ENCODE measurements at regions not wholly inside any gene's neighbourhood (a gene's known extent, or its start where the extent isn't known, plus 50 kb on each side); places are given as distances from the start of the nearest gene placed in this dataset.

DNA sequence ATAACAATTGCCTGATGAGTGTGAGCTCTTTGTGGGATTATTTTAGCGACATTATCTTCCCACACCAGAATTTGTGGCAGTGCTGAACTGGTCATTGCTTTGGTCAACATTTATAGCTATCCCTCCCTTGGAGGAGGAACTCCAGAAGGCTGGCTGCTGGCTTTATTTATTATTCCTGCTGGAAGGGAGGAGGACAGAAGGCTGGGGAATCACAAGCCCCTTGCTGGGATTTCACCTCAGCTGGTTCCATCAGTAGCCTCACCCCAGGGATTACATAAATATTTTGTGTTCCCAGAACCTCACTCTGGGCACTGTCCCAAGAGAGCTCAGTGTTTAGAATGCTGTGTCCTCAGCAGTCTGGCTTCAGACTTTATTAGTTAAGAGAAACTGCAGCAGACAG, 102.8 kb upstream of the C1orf21 start:
- no peak overlapping the region for H3K9ac ChIP-seq (ENCODE audit: low read length)
- H3K4me3 ChIP-seq (ENCODE audit: low read length): no peak overlapping the region
- no peaks in the 10 kb centered on the region for H3K36me3 ChIP-seq (ENCODE audit: control insufficient read depth, insufficient read depth, low read length, severe bottlenecking)
- H3K27me3 ChIP-seq (replicated peaks; ENCODE audit: control insufficient read depth, insufficient read depth, low read length): no peaks in the 10 kb centered on the region
- H3K9me3 ChIP-seq (ENCODE audit: control insufficient read depth, low read length): no peaks in the 10 kb centered on the region
- peaks cover 12% of the 10 kb centered on the region for H3K4me1 ChIP-seq (ENCODE audit: control insufficient read depth, insufficient read depth, low read length)
- DNase-seq (ENCODE audit: low read depth): peak; percentile 76

GRCh38 chr1:184284900-184285299, 101.9 kb upstream of the C1orf21 start:
- Histone ChIP-seq H3K4me3 (ENCODE audit: low read length) (no peak overlapping the region), H3K9me3 (ENCODE audit: control insufficient read depth, low read length) (no peaks in the 10 kb centered on the region), H3K4me1 (ENCODE audit: control insufficient read depth, insufficient read depth, low read length) (peaks cover 12% of the 10 kb centered on the region), H3K36me3 (ENCODE audit: control insufficient read depth, insufficient read depth, low read length, severe bottlenecking) (no peaks in the 10 kb centered on the region), H3K27me3 (replicated peaks; ENCODE audit: control insufficient read depth, insufficient read depth, low read length) (no peaks in the 10 kb centered on the region), H3K9ac (ENCODE audit: low read length) (no peak overlapping the region)
- DNase-seq (ENCODE audit: low read depth): no peak

DNA sequence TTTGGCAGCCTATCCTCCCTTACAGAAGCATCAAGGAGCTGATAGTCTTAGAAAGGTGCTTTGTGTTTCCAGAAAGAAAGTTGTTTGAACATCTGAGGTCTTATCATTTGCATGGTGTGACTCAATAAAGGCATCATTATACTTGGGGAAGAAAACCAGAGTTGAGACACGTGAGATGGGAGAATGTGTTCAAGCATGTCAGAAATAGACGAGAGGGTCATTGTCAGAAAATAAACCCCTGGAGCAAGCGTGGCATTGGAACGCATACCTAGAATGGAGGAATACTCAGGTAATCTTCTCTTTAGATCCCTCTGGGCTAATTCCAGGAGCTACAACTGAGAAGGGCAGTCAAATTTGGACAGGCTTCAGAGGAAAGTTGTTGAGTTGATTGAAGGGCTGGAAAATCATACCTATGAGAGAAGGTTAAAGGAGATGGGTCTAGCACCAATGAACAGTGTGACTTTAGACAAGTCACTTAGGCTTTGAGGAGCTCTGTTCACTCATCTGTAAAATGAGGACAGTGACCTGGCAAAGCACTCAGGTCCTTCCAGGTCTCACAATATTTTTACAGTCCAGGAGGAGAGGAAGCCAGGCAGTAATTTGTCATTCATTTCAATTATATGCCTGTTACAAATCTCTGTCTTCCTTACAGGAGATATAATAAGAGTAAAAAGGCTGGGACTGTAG, 101.3 kb upstream of the C1orf21 start:
- H3K4me3 ChIP-seq (ENCODE audit: low read length): no peak overlapping the region
- no peak for DNase-seq (ENCODE audit: low read depth)
- H3K9me3 ChIP-seq (ENCODE audit: control insufficient read depth, low read length): no peaks in the 10 kb centered on the region
- peaks cover 12% of the 10 kb centered on the region for H3K4me1 ChIP-seq (ENCODE audit: control insufficient read depth, insufficient read depth, low read length)
- no peak overlapping the region for H3K9ac ChIP-seq (ENCODE audit: low read length)
- no peaks in the 10 kb centered on the region for H3K36me3 ChIP-seq (ENCODE audit: control insufficient read depth, insufficient read depth, low read length, severe bottlenecking)
- no peaks in the 10 kb centered on the region for H3K27me3 ChIP-seq (replicated peaks; ENCODE audit: control insufficient read depth, insufficient read depth, low read length)

- H3K36me3 ChIP-seq (ENCODE audit: control insufficient read depth, insufficient read depth, low read length, severe bottlenecking): no peaks in the 10 kb centered on the region
- peaks cover 12% of the 10 kb centered on the region for H3K4me1 ChIP-seq (ENCODE audit: control insufficient read depth, insufficient read depth, low read length)
- no peak overlapping the region for H3K9ac ChIP-seq (ENCODE audit: low read length)
- H3K27me3 ChIP-seq (replicated peaks; ENCODE audit: control insufficient read depth, insufficient read depth, low read length): no peaks in the 10 kb centered on the region
- no peaks in the 10 kb centered on the region for H3K9me3 ChIP-seq (ENCODE audit: control insufficient read depth, low read length)
- H3K4me3 ChIP-seq (ENCODE audit: low read length): no peak overlapping the region
- no peak for DNase-seq (ENCODE audit: low read depth)
Observed at GRCh38 chr1:184287001-184287400, 99.8 kb upstream of the C1orf21 start.

DNA sequence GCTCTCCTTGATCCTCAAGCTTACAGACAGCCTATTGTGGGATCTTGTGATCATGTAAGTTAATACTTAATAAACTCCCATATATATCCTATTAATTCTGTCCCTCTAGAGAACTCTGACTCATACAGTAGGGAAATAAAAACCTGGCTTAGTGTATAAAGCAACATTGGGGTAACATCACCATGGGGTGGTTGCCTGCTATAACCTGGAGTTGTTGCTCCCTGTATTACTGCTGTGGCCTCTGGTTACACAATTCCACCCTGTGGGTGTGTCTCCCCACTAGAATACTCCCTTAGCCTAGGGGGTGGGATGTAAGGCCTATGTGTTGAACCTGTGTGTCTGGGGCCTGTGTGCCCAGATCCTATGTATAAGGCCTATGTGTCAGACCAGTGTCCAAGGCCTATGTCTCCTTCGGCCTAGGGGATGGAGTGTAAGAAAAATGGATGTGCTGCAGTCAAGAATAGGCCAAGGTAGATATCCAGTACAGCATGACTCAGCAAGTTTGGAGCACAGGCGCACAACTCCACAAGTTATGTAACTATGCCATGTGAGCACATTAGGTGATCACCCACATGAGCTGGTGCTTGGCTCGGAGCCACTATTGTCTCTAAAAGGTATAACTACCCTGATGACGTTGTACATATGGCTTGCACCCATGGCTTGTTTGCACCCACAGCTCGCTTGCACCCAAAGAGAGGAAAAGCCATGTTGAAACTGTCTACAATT, 96.8 kb upstream of the C1orf21 start:
- Histone ChIP-seq H3K9ac (ENCODE audit: low read length) (no peak overlapping the region), H3K27me3 (replicated peaks; ENCODE audit: control insufficient read depth, insufficient read depth, low read length) (no peaks in the 10 kb centered on the region), H3K9me3 (ENCODE audit: control insufficient read depth, low read length) (no peaks in the 10 kb centered on the region), H3K4me3 (ENCODE audit: low read length) (no peak overlapping the region), H3K36me3 (ENCODE audit: control insufficient read depth, insufficient read depth, low read length, severe bottlenecking) (no peaks in the 10 kb centered on the region), H3K4me1 (ENCODE audit: control insufficient read depth, insufficient read depth, low read length) (no peaks in the 10 kb centered on the region)
- DNase-seq (ENCODE audit: low read depth): no peak

- peaks cover 8% of the 10 kb centered on the region for H3K4me1 ChIP-seq (ENCODE audit: control insufficient read depth, insufficient read depth, low read length)
- no peak for DNase-seq (ENCODE audit: low read depth)
- no peaks in the 10 kb centered on the region for H3K9me3 ChIP-seq (ENCODE audit: control insufficient read depth, low read length)
- H3K9ac ChIP-seq (ENCODE audit: low read length): no peak overlapping the region
- H3K27me3 ChIP-seq (replicated peaks; ENCODE audit: control insufficient read depth, insufficient read depth, low read length): no peaks in the 10 kb centered on the region
- H3K36me3 ChIP-seq (ENCODE audit: control insufficient read depth, insufficient read depth, low read length, severe bottlenecking): no peaks in the 10 kb centered on the region
- no peak overlapping the region for H3K4me3 ChIP-seq (ENCODE audit: low read length)
Observed at GRCh38 chr1:184291701-184292100, 95.1 kb upstream of the C1orf21 start.

GRCh38 chr1:184292101-184292500, 94.7 kb upstream of the C1orf21 start:
- no peak for DNase-seq (ENCODE audit: low read depth)
- no peak overlapping the region for H3K9ac ChIP-seq (ENCODE audit: low read length)
- H3K9me3 ChIP-seq (ENCODE audit: control insufficient read depth, low read length): peaks cover under 1% of the 10 kb centered on the region
- no peak overlapping the region for H3K4me3 ChIP-seq (ENCODE audit: low read length)
- H3K36me3 ChIP-seq (ENCODE audit: control insufficient read depth, insufficient read depth, low read length, severe bottlenecking): no peaks in the 10 kb centered on the region
- peaks cover 12% of the 10 kb centered on the region for H3K4me1 ChIP-seq (ENCODE audit: control insufficient read depth, insufficient read depth, low read length)
- H3K27me3 ChIP-seq (replicated peaks; ENCODE audit: control insufficient read depth, insufficient read depth, low read length): no peaks in the 10 kb centered on the region

- peaks cover 25% of the 10 kb centered on the region for H3K4me1 ChIP-seq (ENCODE audit: control insufficient read depth, insufficient read depth, low read length)
- H3K27me3 ChIP-seq (replicated peaks; ENCODE audit: control insufficient read depth, insufficient read depth, low read length): no peaks in the 10 kb centered on the region
- no peak for DNase-seq (ENCODE audit: low read depth)
- no peaks in the 10 kb centered on the region for H3K36me3 ChIP-seq (ENCODE audit: control insufficient read depth, insufficient read depth, low read length, severe bottlenecking)
- H3K9me3 ChIP-seq (ENCODE audit: control insufficient read depth, low read length): peaks cover 4% of the 10 kb centered on the region
- no peak overlapping the region for H3K9ac ChIP-seq (ENCODE audit: low read length)
- H3K4me3 ChIP-seq (ENCODE audit: low read length): no peak overlapping the region
Observed at GRCh38 chr1:184294101-184294500, 92.7 kb upstream of the C1orf21 start.

DNA sequence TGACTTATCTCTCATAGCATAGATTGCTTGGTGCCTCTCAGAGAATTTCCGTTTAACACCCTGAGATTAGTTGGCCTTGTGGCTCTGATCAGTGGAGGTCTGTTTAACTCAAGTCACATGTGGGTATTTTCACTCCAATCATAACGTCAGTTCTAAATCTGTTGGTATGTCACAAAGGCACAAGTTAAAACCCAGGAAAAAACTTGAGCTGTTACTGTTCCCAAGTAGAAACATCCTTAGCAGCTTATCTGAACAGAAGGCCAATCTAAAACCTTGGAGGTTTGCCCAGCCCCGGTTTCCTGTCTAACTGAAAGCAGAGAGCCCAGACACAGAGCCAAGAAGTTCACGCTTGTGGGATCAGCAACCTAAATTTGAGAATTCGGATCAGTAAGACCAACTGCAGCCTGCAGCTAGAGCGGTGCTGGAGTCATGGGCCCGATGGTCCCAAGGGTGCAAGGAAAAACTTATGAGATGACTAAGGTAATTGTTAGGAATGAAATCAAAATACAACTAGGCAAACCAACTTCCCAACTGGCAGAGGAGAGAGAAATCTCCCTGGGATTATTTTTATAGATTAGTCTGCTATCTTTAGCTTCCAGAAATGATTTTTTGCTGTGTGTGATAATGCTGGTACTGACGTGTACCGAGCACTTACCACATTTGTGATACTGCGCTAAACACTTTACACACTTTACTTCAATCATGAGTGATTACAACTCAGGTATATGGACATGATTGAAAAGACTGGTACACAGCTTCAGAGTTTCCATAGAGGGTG, 90.2 kb upstream of the C1orf21 start:
- peaks cover 4% of the 10 kb centered on the region for H3K9me3 ChIP-seq (ENCODE audit: control insufficient read depth, low read length)
- DNase-seq (ENCODE audit: low read depth): peak; percentile 95
- peak overlapping the region; percentile 43 for H3K9ac ChIP-seq (ENCODE audit: low read length)
- no peaks in the 10 kb centered on the region for H3K27me3 ChIP-seq (replicated peaks; ENCODE audit: control insufficient read depth, insufficient read depth, low read length)
- H3K4me3 ChIP-seq (ENCODE audit: low read length): peak overlapping the region; percentile 23
- no peaks in the 10 kb centered on the region for H3K36me3 ChIP-seq (ENCODE audit: control insufficient read depth, insufficient read depth, low read length, severe bottlenecking)
- H3K4me1 ChIP-seq (ENCODE audit: control insufficient read depth, insufficient read depth, low read length): peaks cover 33% of the 10 kb centered on the region

DNA sequence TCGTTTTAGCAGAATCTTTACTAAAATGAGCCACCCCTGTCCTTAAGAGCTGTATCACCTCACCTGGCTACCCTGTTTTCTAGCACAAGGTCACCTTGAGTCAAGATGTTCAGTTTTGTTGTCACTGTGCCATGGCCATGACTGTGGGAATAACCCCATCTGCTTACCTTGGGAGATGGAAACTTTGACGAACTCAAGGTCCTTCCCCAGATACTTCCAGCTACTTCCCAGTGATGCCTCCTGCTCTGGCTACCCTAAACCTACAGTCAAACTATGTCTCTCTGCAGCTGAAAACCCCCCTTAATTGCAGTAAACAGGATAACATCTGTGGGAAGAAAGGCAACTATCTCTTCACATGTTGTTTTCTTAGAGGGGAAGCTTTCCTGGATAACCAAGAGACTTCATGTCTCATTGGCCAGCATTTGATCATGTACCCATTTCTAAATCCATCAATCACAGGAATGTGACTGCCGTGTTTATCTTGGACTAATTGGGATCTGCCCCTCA, 89.5 kb upstream of the C1orf21 start:
- Histone ChIP-seq H3K4me1 (ENCODE audit: control insufficient read depth, insufficient read depth, low read length) (peaks cover 33% of the 10 kb centered on the region), H3K27me3 (replicated peaks; ENCODE audit: control insufficient read depth, insufficient read depth, low read length) (no peaks in the 10 kb centered on the region), H3K9ac (ENCODE audit: low read length) (no peak overlapping the region), H3K9me3 (ENCODE audit: control insufficient read depth, low read length) (peaks cover 4% of the 10 kb centered on the region), H3K36me3 (ENCODE audit: control insufficient read depth, insufficient read depth, low read length, severe bottlenecking) (no peaks in the 10 kb centered on the region), H3K4me3 (ENCODE audit: low read length) (peak overlapping the region; percentile 23)
- no peak for DNase-seq (ENCODE audit: low read depth)
